DND-41 (cell line): ENCODE measurements at regions not wholly inside any gene's neighbourhood (a gene's known extent, or its start where the extent isn't known, plus 50 kb on each side); places are given as distances from the start of the nearest gene placed in this dataset.

Experiments
- ATAC-seq: fragments of 200-7000 bp; cut with Tn5 transposase; 3 replicates; pipeline ENCODE4 v1.9.1; 2021; ENCODE audit warnings: low read depth; ENCODE audit not compliant: insufficient read depth
- DNase-seq: peaks from one replicate; pipeline ENCODE4 v3.0.0-alpha.2; 2020
- H2AFZ ChIP-seq: 2 replicates; pipeline ENCODE4 v1.6.0; 2012; ENCODE audit warnings: low read depth, low read length
- H3K27ac ChIP-seq: 2 replicates; pipeline ENCODE4 v1.5.1; 2012; ENCODE audit warnings: low read length, inconsistent platforms
- H3K27me3 ChIP-seq: fragments of 200-600 bp; sonication (generic); 2 replicates; pipeline ENCODE4 v1.6.0; 2012; ENCODE audit warnings: low read length, mild to moderate bottlenecking, inconsistent platforms; ENCODE audit not compliant: insufficient read depth, poor library complexity
- H3K36me3 ChIP-seq: 2 replicates; pipeline ENCODE4 v1.5.1; 2012; ENCODE audit warnings: low read length, inconsistent platforms; ENCODE audit not compliant: insufficient read depth
- H3K4me1 ChIP-seq: 2 replicates; pipeline ENCODE4 v1.5.1; 2012; ENCODE audit warnings: mild to moderate bottlenecking, low read length; ENCODE audit not compliant: insufficient read depth
- H3K4me2 ChIP-seq: 2 replicates; pipeline ENCODE4 v1.6.0; 2012; ENCODE audit warnings: mild to moderate bottlenecking, moderate library complexity, low read length, inconsistent platforms; ENCODE audit not compliant: insufficient read depth
- H3K4me3 ChIP-seq, 2 experiments: fragments of 200-600 bp in 1 of 2; shearing (Covaris generic) in 1 of 2; 2 replicates each; pipeline ENCODE4 v1.5.1; 2012 to 2016; ENCODE audit warnings: inconsistent platforms in 2 of 2, low read length in 2 of 2, mild to moderate bottlenecking in 2 of 2, low read depth in 1 of 2, moderate library complexity in 1 of 2
- H3K79me2 ChIP-seq: 2 replicates; pipeline ENCODE4 v1.6.0; 2012; ENCODE audit warnings: low read length, inconsistent platforms; ENCODE audit not compliant: insufficient read depth
- H3K9ac ChIP-seq: 2 replicates; pipeline ENCODE4 v1.6.0; 2012; ENCODE audit warnings: low read depth, mild to moderate bottlenecking, inconsistent platforms, low read length, moderate library complexity
- H3K9me3 ChIP-seq: 2 replicates; pipeline ENCODE4 v1.5.1; 2012; ENCODE audit warnings: low read length, moderate library complexity, mild to moderate bottlenecking, inconsistent platforms; ENCODE audit not compliant: insufficient read depth, severe bottlenecking
- H4K20me1 ChIP-seq: 2 replicates; pipeline ENCODE4 v1.6.0; 2012; ENCODE audit warnings: low read length; ENCODE audit not compliant: insufficient read depth
- EZH2 ChIP-seq: IDR thresholded peaks from 3 replicates; pipeline ENCODE4 v1.6.1; 2012; ENCODE audit warnings: borderline replicate concordance, low read depth, mild to moderate bottlenecking, moderate library complexity, low read length, inconsistent platforms; ENCODE audit not compliant: severe bottlenecking
- TF ChIP-seq, protein P1 (sequence below): IDR thresholded peaks from 2 replicates; pipeline ENCODE4 v1.5.1; 2012; ENCODE audit warnings: borderline replicate concordance, low read length, moderate library complexity, mild to moderate bottlenecking; ENCODE audit not compliant: poor library complexity, severe bottlenecking; ENCODE audit errors: extremely low read depth

DNA sequence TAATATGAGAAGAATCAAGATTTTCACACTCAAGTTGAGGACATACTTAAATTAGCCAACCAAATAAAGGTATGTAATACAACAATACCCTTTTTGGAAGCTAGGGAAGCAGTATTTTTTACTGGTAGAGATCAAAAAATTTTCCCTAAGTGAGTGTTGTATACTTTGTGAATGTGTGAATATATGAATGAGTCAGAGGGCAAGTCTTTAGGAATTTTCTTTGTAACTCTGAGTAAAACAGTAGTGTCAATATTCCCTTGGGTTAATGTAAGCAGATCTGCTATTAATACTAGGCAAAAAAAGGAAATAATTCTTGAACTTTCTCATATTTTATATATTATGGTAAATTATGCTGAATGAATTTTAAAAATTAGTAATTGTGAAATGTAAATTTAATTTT is 1161.8 kb upstream of the MIR17HG start:
- Histone ChIP-seq H2AFZ (no peak overlapping the region), H3K27me3 (no peaks in the 10 kb centered on the region), H3K36me3 (no peaks in the 10 kb centered on the region), H4K20me1 (no peaks in the 10 kb centered on the region), H3K9me3 (peaks cover 2% of the 10 kb centered on the region), H3K4me2 (no peak overlapping the region), H3K9ac (no peak overlapping the region), H3K79me2 (no peaks in the 10 kb centered on the region), H3K4me3 (no peak overlapping the region), H3K27ac (no peak overlapping the region), H3K4me1 (no peaks in the 10 kb centered on the region)
- TF ChIP-seq, protein P1, sequence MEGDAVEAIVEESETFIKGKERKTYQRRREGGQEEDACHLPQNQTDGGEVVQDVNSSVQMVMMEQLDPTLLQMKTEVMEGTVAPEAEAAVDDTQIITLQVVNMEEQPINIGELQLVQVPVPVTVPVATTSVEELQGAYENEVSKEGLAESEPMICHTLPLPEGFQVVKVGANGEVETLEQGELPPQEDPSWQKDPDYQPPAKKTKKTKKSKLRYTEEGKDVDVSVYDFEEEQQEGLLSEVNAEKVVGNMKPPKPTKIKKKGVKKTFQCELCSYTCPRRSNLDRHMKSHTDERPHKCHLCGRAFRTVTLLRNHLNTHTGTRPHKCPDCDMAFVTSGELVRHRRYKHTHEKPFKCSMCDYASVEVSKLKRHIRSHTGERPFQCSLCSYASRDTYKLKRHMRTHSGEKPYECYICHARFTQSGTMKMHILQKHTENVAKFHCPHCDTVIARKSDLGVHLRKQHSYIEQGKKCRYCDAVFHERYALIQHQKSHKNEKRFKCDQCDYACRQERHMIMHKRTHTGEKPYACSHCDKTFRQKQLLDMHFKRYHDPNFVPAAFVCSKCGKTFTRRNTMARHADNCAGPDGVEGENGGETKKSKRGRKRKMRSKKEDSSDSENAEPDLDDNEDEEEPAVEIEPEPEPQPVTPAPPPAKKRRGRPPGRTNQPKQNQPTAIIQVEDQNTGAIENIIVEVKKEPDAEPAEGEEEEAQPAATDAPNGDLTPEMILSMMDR = no peak
- TF ChIP-seq EZH2 = no peak
- DNase-seq (no peak), ATAC-seq (no peak)

DNA sequence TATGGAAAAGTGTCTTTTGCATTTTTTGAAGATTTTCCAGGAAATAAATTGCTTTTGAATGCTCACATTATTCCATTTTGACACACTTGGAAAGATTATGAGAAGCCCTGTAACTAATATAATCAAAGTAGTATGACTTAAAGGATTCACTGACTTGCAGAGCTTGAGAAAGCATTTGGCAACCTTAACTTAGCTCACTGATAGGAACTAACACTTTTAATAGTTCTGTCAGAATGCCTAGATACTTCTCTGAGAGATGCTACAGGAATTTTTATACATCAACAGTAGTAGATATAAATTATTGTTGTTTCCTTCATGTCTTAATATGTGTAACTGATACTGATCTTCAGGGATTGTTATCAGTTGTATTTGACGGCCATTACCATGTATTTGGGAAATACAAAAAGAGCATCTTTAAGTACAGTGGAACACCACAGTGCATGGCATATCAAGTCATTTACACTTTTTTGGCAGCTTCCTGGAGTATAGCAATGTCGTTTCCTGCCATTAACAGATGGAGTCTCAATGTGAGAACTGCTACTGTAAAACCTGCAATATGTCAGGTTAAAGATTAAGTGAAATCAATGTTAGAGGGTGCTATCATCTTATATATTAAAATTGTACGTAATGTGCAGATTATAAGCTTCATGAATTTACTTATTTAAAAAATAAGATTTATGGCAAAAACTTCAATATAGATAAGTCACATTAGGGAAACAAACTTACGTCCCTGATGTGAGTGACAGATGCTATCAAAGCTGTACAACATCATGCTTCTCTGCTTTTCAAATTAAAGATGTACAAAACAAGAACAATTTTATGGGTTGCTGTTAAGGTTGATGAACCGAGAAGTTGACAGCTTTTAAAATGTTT is 1159.8 kb upstream of the MIR17HG start:
- no peaks in the 10 kb centered on the region for H3K27me3 ChIP-seq
- no peak overlapping the region for H3K4me2 ChIP-seq
- no peak overlapping the region for H3K9ac ChIP-seq
- H4K20me1 ChIP-seq = no peaks in the 10 kb centered on the region
- DNase-seq (no peak), ATAC-seq (no peak)
- H3K9me3 ChIP-seq = no peaks in the 10 kb centered on the region
- no peak overlapping the region for H3K27ac ChIP-seq
- no peaks in the 10 kb centered on the region for H3K4me1 ChIP-seq
- no peaks in the 10 kb centered on the region for H3K36me3 ChIP-seq
- no peak overlapping the region for H3K4me3 ChIP-seq
- TF ChIP-seq EZH2 = no peak
- TF ChIP-seq, protein P1 = no peak
- H2AFZ ChIP-seq = no peak overlapping the region
- no peaks in the 10 kb centered on the region for H3K79me2 ChIP-seq

GRCh38 chr13:90188351-90188636 is 1159.2 kb upstream of the MIR17HG start:
- Histone ChIP-seq H3K36me3 (no peaks in the 10 kb centered on the region), H3K9ac (no peak overlapping the region), H3K27ac (no peak overlapping the region), H2AFZ (no peak overlapping the region), H3K4me3 (no peak overlapping the region), H3K27me3 (no peaks in the 10 kb centered on the region), H3K4me2 (no peak overlapping the region), H3K9me3 (no peaks in the 10 kb centered on the region), H4K20me1 (no peaks in the 10 kb centered on the region), H3K79me2 (no peaks in the 10 kb centered on the region), H3K4me1 (no peaks in the 10 kb centered on the region)
- ATAC-seq = no peak
- DNase-seq = no peak
- TF ChIP-seq, protein P1 = no peak
- no peak for TF ChIP-seq EZH2

DNA sequence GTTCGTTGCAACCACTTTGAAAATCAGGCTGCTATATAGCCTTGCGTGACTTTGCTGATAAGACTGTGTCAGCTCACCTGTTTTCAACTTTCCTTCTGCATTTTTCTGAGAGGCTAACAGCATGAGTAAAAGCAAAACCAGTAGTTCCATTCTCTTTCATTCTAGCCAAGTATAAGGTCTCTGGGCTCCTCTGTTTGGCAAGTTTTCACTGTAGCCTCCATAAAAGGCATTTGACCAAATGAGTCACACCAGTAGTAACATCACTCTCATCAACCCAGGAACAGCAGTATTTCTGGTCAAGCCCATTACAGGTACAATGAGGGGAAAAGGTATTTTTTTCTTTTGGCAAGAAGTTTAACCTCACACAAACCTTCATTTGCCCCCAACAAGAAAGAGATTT is 1149.8 kb upstream of the MIR17HG start:
- no peak overlapping the region for H3K4me2 ChIP-seq
- no peak overlapping the region for H3K27ac ChIP-seq
- H3K79me2 ChIP-seq = no peaks in the 10 kb centered on the region
- H2AFZ ChIP-seq = no peak overlapping the region
- no peak for DNase-seq
- H3K27me3 ChIP-seq = no peaks in the 10 kb centered on the region
- no peaks in the 10 kb centered on the region for H4K20me1 ChIP-seq
- ATAC-seq = no peak
- no peak for TF ChIP-seq EZH2
- TF ChIP-seq, protein P1 = no peak
- H3K4me1 ChIP-seq = no peaks in the 10 kb centered on the region
- H3K36me3 ChIP-seq = no peaks in the 10 kb centered on the region
- H3K4me3 ChIP-seq = no peak overlapping the region
- H3K9ac ChIP-seq = no peak overlapping the region
- no peaks in the 10 kb centered on the region for H3K9me3 ChIP-seq
